GM12891 (cell line): ENCODE measurements at regions not wholly inside any gene's neighbourhood (a gene's known extent, or its start where the extent isn't known, plus 50 kb on each side); places are given as distances from the start of the nearest gene placed in this dataset.

ENCODE experiments used
- POLR2AphosphoS5 ChIP-seq: IDR thresholded peaks from 2 replicates; pipeline ENCODE4 v1.6.1; 2011; ENCODE audit warnings: low read depth, low read length, control low read depth
- POU2F2 ChIP-seq: IDR thresholded peaks from 2 replicates; pipeline ENCODE4 v1.6.1; 2011; ENCODE audit warnings: low read depth, mild to moderate bottlenecking, control low read depth, low read length, moderate library complexity

DNA sequence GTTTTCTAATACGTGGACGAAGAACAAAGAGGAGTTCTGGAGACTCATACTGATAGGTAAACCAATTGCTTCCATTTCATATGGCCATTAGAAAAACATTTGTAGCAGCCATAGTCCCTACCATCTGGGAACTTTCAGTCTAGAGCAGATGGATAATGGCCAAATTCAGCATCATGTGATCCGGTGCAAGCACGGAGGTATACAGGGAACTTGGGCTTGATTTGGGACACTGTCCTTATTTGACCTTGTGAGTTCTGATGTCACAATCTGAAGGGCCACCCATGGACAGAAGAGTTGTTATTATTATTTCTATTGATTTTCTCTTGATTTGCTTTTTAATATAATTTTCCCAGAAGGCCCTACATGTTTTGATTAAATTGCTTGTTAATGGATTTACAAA, 154.6 kb upstream of the ZNF267 start:
- TF ChIP-seq POLR2AphosphoS5: no peak
- no peak for TF ChIP-seq POU2F2
